Tibial nerve (tissue), 4 donors: ENCODE measurements at regions not wholly inside any gene's neighbourhood (a gene's known extent, or its start where the extent isn't known, plus 50 kb on each side); places are given as distances from the start of the nearest gene placed in this dataset.

Experiments used
- DNase-seq, 2 donors: peaks; one replicate each; pipeline ENCODE4 v3.0.0-alpha.2; 2019; ENCODE audit warnings: low spot score in 2 of 2
- H3K27ac ChIP-seq, 4 donors: fragments of 200-600 bp; sonication (generic) in 3 of 4; one replicate each; pipeline ENCODE4 v1.5.1; 2017 to 2019; ENCODE audit warnings: mild to moderate bottlenecking in 1 of 4
- H3K27me3 ChIP-seq, 2 donors: fragments of 200-600 bp; sonication (generic) in 1 of 2; one replicate each; pipeline versions ENCODE4 v1.5.1 to v1.6.0; 2017 to 2019
- H3K36me3 ChIP-seq, 3 donors: fragments of 200-600 bp; sonication (generic); one replicate each; pipeline ENCODE4 v1.5.1; 2018 to 2019
- H3K4me1 ChIP-seq, 4 donors: fragments of 200-600 bp; sonication (generic) in 3 of 4; one replicate each; pipeline ENCODE4 v1.5.1; 2017 to 2019
- H3K4me3 ChIP-seq, 4 donors: fragments of 200-600 bp; sonication (generic) in 3 of 4; one replicate each; pipeline ENCODE4 v1.5.1; 2017 to 2019; ENCODE audit warnings: mild to moderate bottlenecking in 1 of 4, moderate library complexity in 1 of 4
- H3K9me3 ChIP-seq, 4 donors: fragments of 200-600 bp; sonication (generic) in 3 of 4; one replicate each; pipeline ENCODE4 v1.5.1; 2017 to 2019
- EP300 ChIP-seq, 2 donors: sonication (generic); formaldehyde crosslinking; IDR thresholded peaks; one replicate each; pipeline ENCODE4 v1.6.1; 2017; ENCODE audit warnings: antibody characterized with exemption in 2 of 2, mild to moderate bottlenecking in 1 of 2
- POLR2A ChIP-seq, 2 donors: fragments of 450-650 bp; IDR thresholded peaks; one replicate each; pipeline ENCODE4 v1.6.1; 2017; ENCODE audit warnings: antibody characterized with exemption in 2 of 2, mild to moderate bottlenecking in 2 of 2, moderate library complexity in 2 of 2
- WGBS, 2 donors: methylation state at CpG; one replicate each; pipeline ENCODE4 v1.1.5; 2018; 5-methylcytosine and 5-hydroxymethylcytosine counted together
- TF ChIP-seq, protein P1 (sequence below), 5 experiments: fragments of 200-600 bp in 3 of 5; fragments of 450-650 bp in 2 of 5; sonication (generic) in 3 of 5; IDR thresholded peaks; one replicate each; pipeline ENCODE4 v1.5.1; 2016 to 2019; ENCODE audit warnings: antibody characterized with exemption in 5 of 5, mild to moderate bottlenecking in 3 of 5, moderate library complexity in 2 of 5

GRCh38 chr18:22467760-22468553, 50.2 kb upstream of the CTAGE1 start:
- TF ChIP-seq, protein P1, sequence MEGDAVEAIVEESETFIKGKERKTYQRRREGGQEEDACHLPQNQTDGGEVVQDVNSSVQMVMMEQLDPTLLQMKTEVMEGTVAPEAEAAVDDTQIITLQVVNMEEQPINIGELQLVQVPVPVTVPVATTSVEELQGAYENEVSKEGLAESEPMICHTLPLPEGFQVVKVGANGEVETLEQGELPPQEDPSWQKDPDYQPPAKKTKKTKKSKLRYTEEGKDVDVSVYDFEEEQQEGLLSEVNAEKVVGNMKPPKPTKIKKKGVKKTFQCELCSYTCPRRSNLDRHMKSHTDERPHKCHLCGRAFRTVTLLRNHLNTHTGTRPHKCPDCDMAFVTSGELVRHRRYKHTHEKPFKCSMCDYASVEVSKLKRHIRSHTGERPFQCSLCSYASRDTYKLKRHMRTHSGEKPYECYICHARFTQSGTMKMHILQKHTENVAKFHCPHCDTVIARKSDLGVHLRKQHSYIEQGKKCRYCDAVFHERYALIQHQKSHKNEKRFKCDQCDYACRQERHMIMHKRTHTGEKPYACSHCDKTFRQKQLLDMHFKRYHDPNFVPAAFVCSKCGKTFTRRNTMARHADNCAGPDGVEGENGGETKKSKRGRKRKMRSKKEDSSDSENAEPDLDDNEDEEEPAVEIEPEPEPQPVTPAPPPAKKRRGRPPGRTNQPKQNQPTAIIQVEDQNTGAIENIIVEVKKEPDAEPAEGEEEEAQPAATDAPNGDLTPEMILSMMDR (IDR thresholded peaks at IDR 0.05): no peak
- no peak for TF ChIP-seq EP300 (IDR thresholded peaks at IDR 0.05)
- TF ChIP-seq POLR2A (IDR thresholded peaks at IDR 0.05): no peak
- no peaks in the 10 kb centered on the region for H3K27me3 ChIP-seq
- no peaks in the 10 kb centered on the region for H3K36me3 ChIP-seq
- H3K4me1 ChIP-seq: peaks cover 0 to 40% (median 10%) of the 10 kb centered on the region in 4 donors
- H3K27ac ChIP-seq: no peak overlapping the region
- no peak for DNase-seq
- H3K9me3 ChIP-seq: no peaks in the 10 kb centered on the region
- H3K4me3 ChIP-seq: no peak overlapping the region
- 78 to 89% methylated on average over 8 of the region's 8 CpGs for WGBS, 2 donors

DNA sequence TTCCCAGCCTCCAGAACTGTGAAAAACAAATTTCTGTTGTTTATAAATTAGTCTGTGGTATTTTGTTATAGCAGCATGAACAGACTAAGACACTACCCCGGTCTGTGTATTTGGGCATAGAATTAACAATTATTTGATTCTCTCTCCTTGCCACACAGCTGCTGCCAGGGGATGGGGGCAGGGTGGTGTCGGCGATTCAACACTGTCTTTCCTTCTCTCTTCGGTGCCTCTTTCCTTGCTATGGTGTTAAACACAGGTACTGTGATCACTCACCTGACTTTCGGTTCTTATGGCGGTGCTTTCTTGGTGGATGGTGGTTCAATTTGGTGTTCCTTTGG, 50.8 kb upstream of the CTAGE1 start:
- 96% methylated on average over 6 of the region's 6 CpGs for WGBS, 2 donors
- no peak for DNase-seq
- H3K4me1 ChIP-seq: peaks cover 0 to 40% (median 10%) of the 10 kb centered on the region in 4 donors

GRCh38 chr18:22469061-22469734, 51.5 kb upstream of the CTAGE1 start:
- no peak overlapping the region for H3K4me3 ChIP-seq
- no peak for DNase-seq
- no peaks in the 10 kb centered on the region for H3K9me3 ChIP-seq
- no peak overlapping the region for H3K27ac ChIP-seq
- TF ChIP-seq EP300 (IDR thresholded peaks at IDR 0.05): no peak
- no peak for TF ChIP-seq POLR2A (IDR thresholded peaks at IDR 0.05)
- TF ChIP-seq, protein P1 (IDR thresholded peaks at IDR 0.05): no peak
- peaks cover 0 to 40% (median 10%) of the 10 kb centered on the region in 4 donors for H3K4me1 ChIP-seq
- H3K27me3 ChIP-seq: no peaks in the 10 kb centered on the region
- WGBS, 2 donors: 78 to 79% methylated on average over 6 of the region's 6 CpGs
- H3K36me3 ChIP-seq: no peaks in the 10 kb centered on the region

More for the DNA sequence above, 50.8 kb upstream of the CTAGE1 start:
- H3K36me3 ChIP-seq: no peaks in the 10 kb centered on the region
- no peaks in the 10 kb centered on the region for H3K9me3 ChIP-seq
- H3K4me3 ChIP-seq: no peak overlapping the region
- no peaks in the 10 kb centered on the region for H3K27me3 ChIP-seq
- TF ChIP-seq EP300 (IDR thresholded peaks at IDR 0.05): no peak
- TF ChIP-seq, protein P1 (IDR thresholded peaks at IDR 0.05): no peak
- no peak for TF ChIP-seq POLR2A (IDR thresholded peaks at IDR 0.05)
- no peak overlapping the region for H3K27ac ChIP-seq

DNA sequence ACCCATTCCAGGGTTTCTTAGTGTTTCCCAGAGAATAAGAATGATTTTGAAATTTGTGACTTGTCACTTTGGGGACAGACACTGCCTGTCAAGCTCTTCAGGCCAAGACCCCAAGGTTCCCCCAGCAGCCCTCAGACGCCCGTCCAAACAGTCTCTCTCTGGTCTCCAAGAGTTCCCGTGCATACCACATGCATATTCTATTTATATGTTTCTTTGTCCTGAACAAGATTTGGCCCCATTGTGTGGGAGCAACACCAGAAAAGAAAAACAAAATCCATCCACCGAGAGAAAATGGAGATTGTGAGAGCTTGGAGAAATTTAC, 52.2 kb upstream of the CTAGE1 start:
- no peak for DNase-seq
- no peak overlapping the region for H3K4me3 ChIP-seq
- TF ChIP-seq EP300 (IDR thresholded peaks at IDR 0.05) (no peak), POLR2A (IDR thresholded peaks at IDR 0.05) (no peak)
- TF ChIP-seq, protein P1 (IDR thresholded peaks at IDR 0.05): no peak
- 56 to 58% methylated on average over 4 of the region's 4 CpGs for WGBS, 2 donors
- H3K9me3 ChIP-seq: no peaks in the 10 kb centered on the region
- no peak overlapping the region for H3K27ac ChIP-seq
- no peaks in the 10 kb centered on the region for H3K36me3 ChIP-seq
- H3K27me3 ChIP-seq: no peaks in the 10 kb centered on the region
- H3K4me1 ChIP-seq: peaks cover 0 to 40% (median 10%) of the 10 kb centered on the region in 4 donors
